ENCODE measurements at regions not wholly inside any gene's neighbourhood (a gene's known extent, or its start where the extent isn't known, plus 50 kb on each side); places are given as distances from the start of the nearest gene placed in this dataset.

GRCh38 chr3:46114323-46114988 lies 87.2 kb upstream of the XCR1 start:
- no peak overlapping the region for H3K27ac ChIP-seq
- no peak for TF ChIP-seq ZFX (IDR thresholded peaks at IDR 0.05)
- TF ChIP-seq, protein P1, sequence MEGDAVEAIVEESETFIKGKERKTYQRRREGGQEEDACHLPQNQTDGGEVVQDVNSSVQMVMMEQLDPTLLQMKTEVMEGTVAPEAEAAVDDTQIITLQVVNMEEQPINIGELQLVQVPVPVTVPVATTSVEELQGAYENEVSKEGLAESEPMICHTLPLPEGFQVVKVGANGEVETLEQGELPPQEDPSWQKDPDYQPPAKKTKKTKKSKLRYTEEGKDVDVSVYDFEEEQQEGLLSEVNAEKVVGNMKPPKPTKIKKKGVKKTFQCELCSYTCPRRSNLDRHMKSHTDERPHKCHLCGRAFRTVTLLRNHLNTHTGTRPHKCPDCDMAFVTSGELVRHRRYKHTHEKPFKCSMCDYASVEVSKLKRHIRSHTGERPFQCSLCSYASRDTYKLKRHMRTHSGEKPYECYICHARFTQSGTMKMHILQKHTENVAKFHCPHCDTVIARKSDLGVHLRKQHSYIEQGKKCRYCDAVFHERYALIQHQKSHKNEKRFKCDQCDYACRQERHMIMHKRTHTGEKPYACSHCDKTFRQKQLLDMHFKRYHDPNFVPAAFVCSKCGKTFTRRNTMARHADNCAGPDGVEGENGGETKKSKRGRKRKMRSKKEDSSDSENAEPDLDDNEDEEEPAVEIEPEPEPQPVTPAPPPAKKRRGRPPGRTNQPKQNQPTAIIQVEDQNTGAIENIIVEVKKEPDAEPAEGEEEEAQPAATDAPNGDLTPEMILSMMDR (conservative IDR thresholded peaks at IDR 0.05), result no peak

DNA sequence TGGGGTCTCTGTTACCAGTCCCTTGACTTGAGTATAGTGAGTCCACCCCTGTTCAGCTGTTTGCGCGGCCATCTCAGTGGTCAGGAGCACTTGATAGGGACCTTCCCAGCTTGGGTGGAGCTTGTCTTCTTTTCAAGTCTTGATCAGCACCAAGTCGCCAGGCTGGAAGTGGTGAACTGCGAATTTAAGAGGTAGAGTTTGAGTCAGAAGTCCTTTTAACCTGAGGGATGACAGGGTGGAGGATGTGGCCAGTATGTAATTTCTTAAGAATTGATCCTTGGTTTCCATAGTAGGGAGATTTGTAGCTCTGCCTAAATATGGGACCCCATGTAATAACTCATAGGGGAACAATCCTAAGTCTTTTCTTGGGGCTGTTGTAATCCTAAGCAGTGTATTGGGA lies 86.3 kb upstream of the XCR1 start:
- TF ChIP-seq, protein P1 (conservative IDR thresholded peaks at IDR 0.05), result no peak
- no peak for TF ChIP-seq ZFX (IDR thresholded peaks at IDR 0.05)
- no peak overlapping the region for H3K27ac ChIP-seq

DNA sequence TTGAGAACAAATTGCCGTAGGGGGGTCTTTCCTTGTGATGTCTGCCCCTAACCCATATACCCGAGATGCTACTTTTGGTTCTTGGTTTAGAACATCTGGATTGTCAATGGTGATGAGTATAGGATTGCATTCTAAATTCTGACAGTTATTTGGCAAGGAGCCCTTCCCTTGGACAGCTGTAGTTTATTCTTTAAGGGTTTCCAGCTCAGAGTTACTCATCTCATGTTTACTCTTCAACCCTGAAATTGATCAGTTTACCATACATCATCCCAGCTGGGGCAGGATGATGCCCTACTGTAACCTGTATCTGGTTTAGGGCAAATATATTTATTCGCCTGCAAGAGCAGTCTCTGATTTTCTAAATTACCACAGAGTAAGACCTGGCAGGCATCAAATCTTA lies 85.7 kb upstream of the XCR1 start:
- no peak for TF ChIP-seq ZFX (IDR thresholded peaks at IDR 0.05)
- TF ChIP-seq, protein P1 (conservative IDR thresholded peaks at IDR 0.05), result no peak
- no peak overlapping the region for H3K27ac ChIP-seq

GRCh38 chr3:46112296-46112695 lies 85.0 kb upstream of the XCR1 start:
- TF ChIP-seq, protein P1 (conservative IDR thresholded peaks at IDR 0.05), result no peak
- H3K27ac ChIP-seq, result no peak overlapping the region

GRCh38 chr3:46110701-46111493 lies 83.6 kb upstream of the XCR1 start:
- no peak overlapping the region for H3K27ac ChIP-seq
- no peak for TF ChIP-seq ZFX (IDR thresholded peaks at IDR 0.05)
- TF ChIP-seq, protein P1 (conservative IDR thresholded peaks at IDR 0.05), result no peak

- no peak overlapping the region for H3K27ac ChIP-seq
- no peak for TF ChIP-seq ZFX (IDR thresholded peaks at IDR 0.05)
- TF ChIP-seq, protein P1 (conservative IDR thresholded peaks at IDR 0.05), result no peak
Measured at GRCh38 chr3:46107682-46108081, 80.4 kb upstream of the XCR1 start.

DNA sequence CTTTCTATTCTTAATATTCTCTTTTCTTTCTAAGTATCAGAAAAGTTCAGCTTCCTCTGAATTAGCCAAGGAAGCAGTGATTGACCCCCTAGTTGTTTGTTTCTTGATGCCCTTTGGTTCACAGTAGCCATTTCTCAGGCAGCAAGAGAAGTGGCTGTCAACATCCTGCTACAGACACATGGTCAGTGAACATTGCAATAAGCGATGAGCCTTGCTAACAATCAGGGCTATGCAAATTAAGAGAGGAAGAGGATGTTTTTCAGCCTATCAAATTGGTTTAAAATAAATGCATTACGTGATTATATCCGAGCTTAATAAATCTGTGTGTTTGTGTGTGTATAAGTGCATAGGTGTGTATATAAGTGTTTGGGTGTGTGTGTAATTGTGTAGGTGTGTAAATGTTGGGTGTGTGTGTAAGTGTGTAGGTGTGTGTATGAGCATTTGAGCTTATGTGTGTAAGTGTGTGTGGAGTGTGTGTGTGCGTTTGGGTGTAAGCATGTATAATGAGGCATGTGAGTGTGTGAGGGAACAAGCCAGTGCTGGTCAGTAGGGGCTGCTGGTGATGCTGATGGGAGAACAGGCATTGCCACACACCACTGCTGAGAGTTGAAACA lies 78.1 kb upstream of the XCR1 start:
- no peak overlapping the region for H3K27ac ChIP-seq
- TF ChIP-seq, protein P1 (conservative IDR thresholded peaks at IDR 0.05), result no peak
- TF ChIP-seq ZFX (IDR thresholded peaks at IDR 0.05), result no peak
